K562 (cell line): ENCODE measurements at regions not wholly inside any gene's neighbourhood (a gene's known extent, or its start where the extent isn't known, plus 50 kb on each side); places are given as distances from the start of the nearest gene placed in this dataset.

ENCODE experiments used
- ATAC-seq: fragments of 200-7000 bp; cut with Tn5 transposase; 3 replicates; pipeline ENCODE4 v1.9.1; 2020; ENCODE audit warnings: moderate library complexity
- BruUV-seq: library from RNA; stranded (reverse); fragments of 400-500 nt; replicated peaks from 2 replicates; lab custom pipeline; 2021; lab: Mats Ljungman, UMichigan
- CTCF ChIA-PET: fragments of 300-600 bp; formaldehyde crosslinking; extraction: SDS; loops from one replicate; lab custom pipeline; 2021; ENCODE audit warnings: low intra/inter-chr PET ratio; lab: Yijun Ruan, JAX
- POLR2A ChIA-PET: fragments of 300-600, 350-650 bp; sonication (Branson Sonifier 250); formaldehyde crosslinking; extraction: SDS; loops from one replicate; lab custom pipeline; 2021; ENCODE audit warnings: antibody characterized with exemption, inconsistent platforms; lab: Yijun Ruan, JAX
- DNase-seq, 4 experiments: peaks; one replicate each; pipeline versions ENCODE4 v3.0.0 to v3.0.0-alpha.2; 2011 to 2018; ENCODE audit warnings: low spot score in 3 of 4, mixed read lengths in 3 of 4; ENCODE audit errors: extremely low read depth in 1 of 4
- FAIRE-seq: peaks from 2 replicates; lab custom pipeline; 2011; peaks lifted over from hg19 to GRCh38; lab: Jason Lieb, UNC
- H2AFZ ChIP-seq: 2 replicates; pipeline ENCODE4 v1.6.0; 2011; ENCODE audit warnings: low read depth, low read length, control low read depth, inconsistent platforms
- H3K27ac ChIP-seq: fragments of 200-600 bp; 3 replicates; pipeline ENCODE4 v1.8.0; 2011; ENCODE audit warnings: low read depth, mild to moderate bottlenecking, control low read depth, inconsistent platforms, low read length, moderate library complexity, mixed read lengths; ENCODE audit errors: extremely low read depth
- H3K27me3 ChIP-seq, 2 experiments: fragments of 300-600 bp in 1 of 2; 2 replicates in 1 of 2; 3 replicates in 1 of 2; pipeline versions ENCODE4 v1.6.0 to v1.8.0; 2011; ENCODE audit warnings: inconsistent platforms in 2 of 2, low read length in 2 of 2, mild to moderate bottlenecking in 1 of 2, mixed read lengths in 1 of 2, moderate library complexity in 1 of 2; ENCODE audit not compliant: control insufficient read depth in 2 of 2, insufficient read depth in 2 of 2
- H3K36me3 ChIP-seq: fragments of 300-600 bp; 3 replicates; pipeline ENCODE4 v1.8.0; 2011; ENCODE audit warnings: mild to moderate bottlenecking, low read length, inconsistent platforms; ENCODE audit not compliant: control insufficient read depth, insufficient read depth
- H3K4me1 ChIP-seq, 2 experiments: fragments of 200-600 bp in 1 of 2; replicated peaks in 1 of 2; 2 replicates in 1 of 2; 3 replicates in 1 of 2; pipeline versions ENCODE4 v1.5.1 to v1.8.0; 2011; ENCODE audit warnings: inconsistent platforms in 2 of 2, low read length in 2 of 2, mild to moderate bottlenecking in 1 of 2, mixed read lengths in 1 of 2, moderate library complexity in 1 of 2; ENCODE audit not compliant: control insufficient read depth in 2 of 2, insufficient read depth in 2 of 2
- H3K4me2 ChIP-seq: 2 replicates; pipeline ENCODE4 v1.6.1; 2011; ENCODE audit warnings: low read length, control low read depth, inconsistent platforms, mixed read lengths; ENCODE audit not compliant: insufficient read depth
- H3K4me3 ChIP-seq: fragments of 200-600 bp; sonication (generic), shearing (Covaris generic); 2 replicates; pipeline ENCODE4 v1.5.1; 2016; ENCODE audit warnings: control low read depth, inconsistent platforms
- H3K79me2 ChIP-seq: fragments of 200-600 bp; 3 replicates; pipeline ENCODE4 v1.8.0; 2011; ENCODE audit warnings: low read length, inconsistent platforms; ENCODE audit not compliant: control insufficient read depth, insufficient read depth
- H3K9ac ChIP-seq, 2 experiments: 2 replicates each; pipeline versions ENCODE4 v1.6.0 to v1.6.1; 2011; ENCODE audit warnings: low read depth in 2 of 2, low read length in 2 of 2, control low read depth in 1 of 2, inconsistent platforms in 1 of 2, mild to moderate bottlenecking in 1 of 2, mixed read lengths in 1 of 2; ENCODE audit not compliant: insufficient read depth in 1 of 2
- H3K9me1 ChIP-seq: one replicate; pipeline ENCODE4 v1.6.0; 2011; ENCODE audit warnings: inconsistent platforms, mild to moderate bottlenecking, low read length, moderate library complexity; ENCODE audit not compliant: control insufficient read depth, insufficient read depth
- H3K9me3 ChIP-seq: replicated peaks from 2 replicates; pipeline ENCODE4 v1.5.1; 2011; ENCODE audit warnings: low read depth, low read length, inconsistent platforms; ENCODE audit not compliant: control insufficient read depth, insufficient read depth
- H4K20me1 ChIP-seq: replicated peaks from 2 replicates; pipeline ENCODE4 v1.6.1; 2011; ENCODE audit warnings: low read length, inconsistent platforms, mixed read lengths; ENCODE audit not compliant: control insufficient read depth, insufficient read depth
- AFF1 ChIP-seq, 2 experiments: fragments of 450-650 bp; IDR thresholded peaks; 2 replicates each; pipeline ENCODE4 v1.6.1; 2018; ENCODE audit warnings: mild to moderate bottlenecking in 2 of 2, low read depth in 1 of 2; ENCODE audit not compliant: partially characterized antibody in 2 of 2
- NFIC ChIP-seq: fragments of 450-650 bp; IDR thresholded peaks from 2 replicates; pipeline ENCODE4 v1.6.1; 2017; ENCODE audit warnings: mild to moderate bottlenecking, inconsistent platforms
- NFIX ChIP-seq: fragments of 250-450 bp; sonication (Bioruptor Pico); IDR thresholded peaks from 2 replicates; pipeline ENCODE4 v1.4.0; 2020; ENCODE audit warnings: low read depth, mild to moderate bottlenecking, moderate library complexity
- PCBP2 ChIP-seq: fragments of 200-400 bp; formaldehyde crosslinking; IDR thresholded peaks from 2 replicates; pipeline ENCODE4 v1.6.1; 2018; ENCODE audit warnings: low read length, low read depth, mild to moderate bottlenecking, moderate library complexity; ENCODE audit not compliant: poor library complexity, severe bottlenecking
- ZNF318 ChIP-seq, 2 experiments: fragments of 450-650 bp; IDR thresholded peaks; 2 replicates each; pipeline ENCODE4 v1.6.1; 2016; ENCODE audit warnings: mild to moderate bottlenecking in 2 of 2, borderline replicate concordance in 1 of 2, low read depth in 1 of 2, moderate library complexity in 1 of 2
- WGBS: fragments of 100-300 bp; shearing (Covaris generic); methylation state at CpG from one replicate; pipeline ENCODE4 v1.1.6; 2016; ENCODE audit warnings: low coverage, mixed read lengths; ENCODE audit not compliant: insufficient coverage; ENCODE audit errors: missing lambda C conversion rate; 5-methylcytosine and 5-hydroxymethylcytosine counted together
- in situ Hi-C: fragments of 300-500 bp; cut with MboI; formaldehyde crosslinking; loops from 4 replicates; pipeline ENCODE4 v1.15.0; 2018; ENCODE audit warnings: inconsistent platforms, mixed read lengths
- intact Hi-C: fragments of 100-400 bp; cut with micrococcal nuclease; formaldehyde crosslinking; loops from 2 replicates; pipeline ENCODE4 v1.14.2; 2022

- TF ChIP-seq AFF1 (IDR thresholded peaks at IDR 0.05; ENCODE audit: low read depth in 1 of 2, partially characterized antibody in 2 of 2), result no peak
- TF ChIP-seq ZNF318 (IDR thresholded peaks at IDR 0.05; ENCODE audit: borderline replicate concordance in 1 of 2, low read depth in 1 of 2), result no peak
- 0 out of 2 replicates have a peak, but pooled peaks have one; percentile 8 for TF ChIP-seq NFIX (CRISPR knock-in tag)
- TF ChIP-seq PCBP2, result no peak
- peak; percentile 27; the same call in 1 of the 2 replicates for TF ChIP-seq NFIC
- no peaks in the 10 kb centered on the region for H3K36me3 ChIP-seq
- DNase-seq, result no peak
- H3K4me1 ChIP-seq, result no peaks in the 10 kb centered on the region
- in situ Hi-C loops (no loop called here), intact Hi-C loops (no loop called here)
- CTCF ChIA-PET, result no interaction called here
- ATAC-seq, result no peak
- peaks cover 1% of the 10 kb centered on the region; the same call in 1 of the 2 replicates for H3K9me3 ChIP-seq
- 0% methylated on average over 1 of the region's 1 CpG for WGBS
- BruUV-seq, result no TSS peak
- POLR2A ChIA-PET, result no interaction called here
- H3K4me2 ChIP-seq, result no peak overlapping the region
- H4K20me1 ChIP-seq, result no peaks in the 10 kb centered on the region
- no peaks in the 10 kb centered on the region for H3K79me2 ChIP-seq
- no peaks in the 10 kb centered on the region for H3K27me3 ChIP-seq
- FAIRE-seq, result no peak
- H3K4me3 ChIP-seq, result no peak overlapping the region
- no peak overlapping the region for H3K27ac ChIP-seq
- no peak overlapping the region for H2AFZ ChIP-seq
- H3K9ac ChIP-seq, result no peak overlapping the region
- no peaks in the 10 kb centered on the region for H3K9me1 ChIP-seq
Observed at GRCh38 chr10:56928714-56929113, 567.7 kb upstream of the ZWINT start.
